Esophagus squamous epithelium (tissue), 4 donors: ENCODE measurements at regions not wholly inside any gene's neighbourhood (a gene's known extent, or its start where the extent isn't known, plus 50 kb on each side); places are given as distances from the start of the nearest gene placed in this dataset.

Source experiments
- POLR2A ChIP-seq, 4 donors: fragments of 450-650 bp; IDR thresholded peaks; one replicate each; pipeline ENCODE4 v1.6.1; 2017; ENCODE audit warnings: antibody characterized with exemption in 4 of 4, mild to moderate bottlenecking in 4 of 4, moderate library complexity in 3 of 4
- TF ChIP-seq, protein P1 (sequence below), 6 experiments: fragments of 450-650 bp in 4 of 6; fragments of 200-600 bp in 2 of 6; sonication (generic) in 2 of 6; IDR thresholded peaks; one replicate each; pipeline ENCODE4 v1.5.1; 2016 to 2019; ENCODE audit warnings: antibody characterized with exemption in 6 of 6, mild to moderate bottlenecking in 4 of 6, moderate library complexity in 4 of 6

DNA sequence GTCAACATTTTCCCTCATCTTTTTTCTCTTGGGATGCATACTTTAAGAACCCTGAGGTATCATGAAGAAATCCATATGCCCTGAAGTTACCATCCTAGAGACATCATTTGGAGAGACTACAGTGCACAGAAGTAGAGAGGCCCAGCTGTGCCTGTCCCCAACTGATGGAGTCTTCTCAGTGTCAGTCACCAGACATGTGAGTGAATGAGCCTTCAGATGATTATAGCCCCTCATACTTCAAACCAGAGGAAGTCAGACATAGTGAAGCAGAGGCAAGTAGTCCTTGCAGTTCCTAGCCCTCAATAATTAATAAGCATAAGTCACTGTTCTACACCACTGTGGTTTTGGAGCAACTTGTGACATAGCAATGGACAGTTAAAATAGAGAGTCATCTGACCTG is 194.4 kb upstream of the ITGA4 start:
- TF ChIP-seq, protein P1, sequence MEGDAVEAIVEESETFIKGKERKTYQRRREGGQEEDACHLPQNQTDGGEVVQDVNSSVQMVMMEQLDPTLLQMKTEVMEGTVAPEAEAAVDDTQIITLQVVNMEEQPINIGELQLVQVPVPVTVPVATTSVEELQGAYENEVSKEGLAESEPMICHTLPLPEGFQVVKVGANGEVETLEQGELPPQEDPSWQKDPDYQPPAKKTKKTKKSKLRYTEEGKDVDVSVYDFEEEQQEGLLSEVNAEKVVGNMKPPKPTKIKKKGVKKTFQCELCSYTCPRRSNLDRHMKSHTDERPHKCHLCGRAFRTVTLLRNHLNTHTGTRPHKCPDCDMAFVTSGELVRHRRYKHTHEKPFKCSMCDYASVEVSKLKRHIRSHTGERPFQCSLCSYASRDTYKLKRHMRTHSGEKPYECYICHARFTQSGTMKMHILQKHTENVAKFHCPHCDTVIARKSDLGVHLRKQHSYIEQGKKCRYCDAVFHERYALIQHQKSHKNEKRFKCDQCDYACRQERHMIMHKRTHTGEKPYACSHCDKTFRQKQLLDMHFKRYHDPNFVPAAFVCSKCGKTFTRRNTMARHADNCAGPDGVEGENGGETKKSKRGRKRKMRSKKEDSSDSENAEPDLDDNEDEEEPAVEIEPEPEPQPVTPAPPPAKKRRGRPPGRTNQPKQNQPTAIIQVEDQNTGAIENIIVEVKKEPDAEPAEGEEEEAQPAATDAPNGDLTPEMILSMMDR (IDR thresholded peaks at IDR 0.05), result no peak
- no peak for TF ChIP-seq POLR2A (IDR thresholded peaks at IDR 0.05)
